NCI-H2227 (cell line): ENCODE measurements at regions not wholly inside any gene's neighbourhood (a gene's known extent, or its start where the extent isn't known, plus 50 kb on each side); places are given as distances from the start of the nearest gene placed in this dataset.
A peak's percentile ranks its signal among the peaks of the same experiment; 100 is the strongest.
"Not testable (repeated sequence)": the region's sequence is repeated elsewhere in the genome, so short reads cannot be mapped to it uniquely, and the experiment has no call there.

Source experiments
- DNase-seq: peaks from one replicate; lab custom pipeline; 2025; ENCODE audit not compliant: unreplicated experiment; lab: John Stamatoyannopoulos, UW

DNA sequence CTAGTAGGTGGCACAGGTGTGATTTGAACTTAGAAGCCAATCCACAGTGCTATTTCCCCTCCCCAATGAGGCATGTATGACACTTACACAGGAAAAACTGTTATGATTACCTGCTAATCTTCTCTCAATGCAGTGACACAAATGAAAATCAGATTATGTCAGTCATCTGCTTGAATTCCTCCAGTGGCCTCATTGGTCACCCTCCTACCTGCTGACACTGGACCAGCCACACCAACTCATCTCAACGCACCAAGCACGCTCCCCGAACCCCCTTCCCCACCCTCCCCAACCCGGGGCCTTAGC, 82.2 kb upstream of the SEC11C start:
- DNase-seq, result no peak

DNA sequence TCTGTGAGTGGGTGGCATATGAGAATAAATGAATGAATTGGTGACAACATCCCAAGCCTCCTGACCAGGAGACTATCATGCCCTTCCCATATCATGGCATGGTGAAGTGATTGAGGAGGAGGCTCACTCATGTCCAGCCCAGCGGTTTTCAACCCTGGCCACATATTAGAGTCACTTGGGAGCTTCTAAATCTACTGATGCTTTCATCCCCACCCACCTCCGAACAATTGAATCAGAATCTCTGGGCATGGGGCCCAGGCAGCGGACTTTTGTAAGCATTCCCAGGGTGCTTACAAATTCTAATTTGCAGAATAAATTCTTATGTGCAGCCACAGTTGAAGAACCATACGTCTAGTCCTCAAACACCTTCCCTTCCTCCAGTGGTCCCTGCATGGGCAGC, 81.7 kb upstream of the SEC11C start:
- no peak for DNase-seq

DNA sequence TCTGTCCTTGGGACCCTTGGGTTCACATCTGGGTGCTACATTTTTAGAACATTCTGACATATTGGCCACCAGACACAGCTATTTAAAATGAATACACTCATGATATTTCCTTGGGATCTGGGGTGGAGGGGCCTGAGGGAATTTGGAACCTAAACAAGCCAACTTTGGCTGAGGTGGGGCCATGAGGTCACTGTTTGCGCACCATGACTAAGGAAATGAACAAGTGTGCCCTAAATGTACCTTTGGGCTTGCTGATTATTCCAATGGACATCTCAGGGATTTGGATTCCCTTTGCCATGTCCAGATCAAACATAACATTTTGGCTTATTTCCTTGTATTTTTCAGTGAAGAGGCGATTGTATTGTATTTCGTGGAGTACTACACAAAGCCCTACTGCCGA, 80.5 kb upstream of the SEC11C start:
- DNase-seq, result no peak

DNA sequence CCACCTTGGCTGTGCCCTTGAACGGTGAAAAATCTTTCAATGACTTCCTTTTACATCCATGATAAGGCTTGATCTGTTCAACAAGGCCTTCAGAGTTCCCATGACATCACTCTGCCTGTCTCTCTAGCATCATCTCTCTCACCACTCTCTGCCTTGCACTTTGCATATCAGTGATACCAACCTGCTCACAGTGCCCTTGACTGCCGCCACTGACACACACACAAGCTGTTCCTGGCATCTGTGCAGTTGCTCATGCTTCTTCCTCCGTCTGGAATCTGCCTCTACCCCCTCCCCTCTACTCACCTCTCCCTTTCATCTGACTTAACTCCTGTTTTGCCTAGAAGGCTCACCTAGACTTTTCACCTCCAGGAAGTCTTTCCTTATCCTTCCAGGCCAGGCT, 79.1 kb upstream of the SEC11C start:
- DNase-seq, result no peak

DNA sequence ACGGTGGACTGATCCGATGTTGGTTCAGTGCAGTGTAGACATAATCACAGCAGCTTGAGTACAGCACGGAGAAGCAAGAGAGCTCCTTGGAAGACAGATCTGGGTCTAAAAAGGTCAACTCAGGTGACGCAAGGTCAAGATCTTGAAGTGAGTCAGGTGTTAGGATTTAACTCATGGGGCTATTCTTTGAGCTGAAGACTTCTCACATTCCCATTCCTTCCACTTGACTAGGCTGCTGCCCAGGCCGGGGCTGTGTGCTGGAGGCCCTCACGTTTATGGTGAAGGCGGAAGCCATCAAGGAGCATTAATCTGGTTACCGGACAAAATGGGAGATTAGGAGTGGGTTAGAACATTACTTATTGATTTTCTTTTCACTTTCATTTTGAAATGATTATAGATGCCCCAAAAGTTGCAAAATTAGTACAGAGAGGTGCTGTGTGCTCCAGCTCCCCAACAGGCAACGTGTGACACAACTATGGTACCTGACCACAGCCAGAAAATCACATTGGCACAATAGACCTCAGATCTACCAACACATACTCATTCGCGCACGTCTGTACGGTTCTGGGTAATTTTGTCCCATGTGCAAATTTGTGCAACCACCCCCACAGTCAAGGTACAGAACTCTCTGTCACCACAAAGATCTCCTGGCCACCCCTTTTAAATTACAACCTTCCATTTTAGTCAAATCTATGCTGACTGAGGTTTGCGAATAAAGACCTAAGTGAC, 77.6 kb upstream of the SEC11C start:
- DNase-seq, result no peak

DNA sequence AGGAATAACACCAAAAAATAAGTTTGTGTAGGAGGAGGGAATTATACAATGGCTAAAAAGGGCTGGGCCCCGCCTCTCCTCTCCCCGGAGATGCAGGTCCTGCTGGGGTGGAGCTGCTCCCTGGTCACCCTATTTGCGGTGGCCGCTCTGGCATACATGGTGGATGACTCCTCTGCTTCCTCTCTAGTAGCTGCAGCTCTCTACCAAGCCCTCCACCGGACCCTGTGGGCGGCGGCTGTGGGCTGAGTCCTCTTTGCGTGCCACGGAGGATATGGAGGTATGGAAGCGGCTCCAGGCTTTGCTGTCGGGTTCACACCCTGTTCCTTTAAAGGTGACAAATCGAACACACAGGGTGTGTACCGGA, 77.1 kb upstream of the SEC11C start:
- DNase-seq, result no peak

DNA sequence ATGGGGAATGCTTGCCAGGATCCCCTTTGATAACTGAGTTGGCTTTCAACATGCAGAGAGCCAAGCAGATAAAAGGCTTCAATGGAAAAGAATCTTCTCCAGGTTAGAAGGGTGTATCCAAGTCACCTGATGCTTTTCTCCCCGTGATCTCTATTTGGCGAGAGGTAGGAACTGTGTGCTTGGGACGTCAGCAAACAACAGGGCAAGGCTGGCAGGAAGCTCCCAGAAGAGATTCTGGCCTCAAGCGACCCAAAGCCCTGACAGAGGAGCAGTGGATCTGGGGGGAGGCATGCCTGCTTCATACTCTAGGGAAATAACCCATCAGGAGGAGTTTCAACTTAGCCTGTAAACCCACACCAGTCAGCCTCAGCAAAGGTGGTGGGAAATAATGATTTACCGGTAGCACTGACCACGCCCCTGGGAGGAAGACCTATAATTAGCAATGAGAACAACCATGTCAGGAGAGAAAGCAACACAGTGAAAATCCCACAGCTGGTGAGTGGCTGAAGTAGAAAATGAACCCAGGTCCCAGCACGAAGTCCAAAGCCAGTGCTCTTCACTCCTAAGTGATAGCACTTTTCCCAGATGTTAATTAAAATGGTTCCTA, 76.3 kb upstream of the SEC11C start:
- DNase-seq, result peak; percentile 76

DNA sequence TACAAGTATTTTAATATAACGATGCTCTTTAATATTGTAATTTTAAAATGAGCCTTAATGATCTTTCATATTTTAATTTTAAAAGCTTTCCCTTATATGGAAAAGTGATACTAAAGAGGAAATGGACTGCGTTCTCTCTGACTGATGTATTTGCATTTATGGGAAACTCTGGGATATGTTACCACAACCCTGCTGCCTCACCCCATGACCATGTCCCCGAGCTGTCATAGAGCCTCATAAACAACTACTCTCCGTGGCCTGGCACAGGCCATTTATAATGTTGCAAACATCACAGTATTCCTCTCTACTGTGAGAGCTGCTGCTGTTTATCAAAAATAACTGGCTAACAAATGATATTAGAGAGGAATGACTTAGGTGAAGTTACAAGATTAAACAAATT, 75.8 kb upstream of the SEC11C start:
- DNase-seq, result no peak

DNA sequence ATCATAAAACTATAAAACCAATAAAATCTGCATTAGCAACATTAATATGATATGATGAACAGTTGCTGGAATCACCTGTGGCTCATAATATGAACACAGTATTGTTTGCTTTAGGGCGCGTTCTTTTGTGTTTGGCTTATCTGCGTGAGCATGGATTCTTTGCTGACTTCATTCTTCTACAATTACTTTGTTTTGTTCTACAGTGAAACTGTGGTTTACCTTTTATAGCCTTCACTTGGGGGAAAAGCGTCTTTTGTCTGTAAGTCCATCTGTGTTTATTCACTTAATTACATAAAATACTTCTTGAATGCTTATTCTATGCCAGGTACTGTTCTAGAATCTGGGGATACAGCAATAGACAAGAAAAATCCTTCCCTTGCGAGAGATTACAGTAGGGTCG, 74.0 kb upstream of the SEC11C start:
- no peak for DNase-seq

DNA sequence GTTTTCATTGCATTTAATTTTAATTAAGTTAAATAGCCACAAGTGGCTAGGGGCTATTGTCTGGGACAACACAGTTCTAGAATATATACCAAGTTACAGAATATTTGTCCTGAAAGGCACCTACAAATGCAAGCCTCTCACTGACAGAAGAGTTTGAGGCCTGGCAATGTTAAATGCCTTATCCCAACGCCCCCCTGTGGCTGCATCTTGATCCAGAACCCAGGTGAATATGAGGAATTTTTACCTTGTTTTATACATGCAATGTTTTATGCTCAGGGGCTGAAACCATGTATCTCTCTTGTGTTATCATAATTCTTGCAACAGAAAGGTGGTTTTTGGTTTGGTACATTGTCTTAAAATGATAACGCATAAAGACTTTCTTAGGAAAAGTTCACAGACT, 71.8 kb upstream of the SEC11C start:
- DNase-seq, result no peak

DNA sequence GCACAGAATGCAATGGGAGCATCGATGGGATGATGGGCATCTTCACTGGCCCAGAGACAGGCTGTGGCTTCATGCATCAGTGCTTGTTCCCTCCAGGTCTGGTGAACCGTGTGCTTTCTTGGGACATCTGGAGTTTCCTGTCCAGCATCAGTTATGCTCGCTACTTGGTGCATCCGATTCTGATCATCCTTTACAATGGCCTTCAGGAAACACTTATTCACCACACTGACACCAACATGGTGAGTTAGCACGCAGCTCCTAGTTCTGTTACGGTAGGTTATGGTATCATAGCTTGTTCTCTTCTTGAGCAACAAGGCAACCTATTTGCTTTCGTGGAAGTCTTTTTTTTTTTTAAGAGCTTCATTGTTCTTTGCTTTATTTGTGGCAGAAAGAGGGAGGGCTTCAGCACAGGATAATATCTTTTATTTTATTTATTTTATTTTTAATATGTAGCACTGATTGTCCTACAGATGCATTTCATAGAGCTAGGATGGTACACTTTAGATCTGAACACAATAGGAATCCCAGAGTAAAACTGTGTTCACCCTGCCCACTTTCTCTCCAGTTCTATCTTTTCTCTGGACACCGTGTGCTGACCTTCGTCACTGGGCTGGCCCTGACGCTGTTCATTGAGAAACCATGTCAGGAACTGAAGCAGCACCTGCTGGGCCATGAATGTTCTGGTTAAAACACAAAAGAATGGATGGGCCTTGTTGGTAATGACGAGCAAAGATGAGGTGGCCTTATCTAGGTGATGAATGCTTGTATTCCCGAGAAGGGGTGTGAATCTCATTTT, 71.2 kb upstream of the SEC11C start:
- DNase-seq, result no peak

DNA sequence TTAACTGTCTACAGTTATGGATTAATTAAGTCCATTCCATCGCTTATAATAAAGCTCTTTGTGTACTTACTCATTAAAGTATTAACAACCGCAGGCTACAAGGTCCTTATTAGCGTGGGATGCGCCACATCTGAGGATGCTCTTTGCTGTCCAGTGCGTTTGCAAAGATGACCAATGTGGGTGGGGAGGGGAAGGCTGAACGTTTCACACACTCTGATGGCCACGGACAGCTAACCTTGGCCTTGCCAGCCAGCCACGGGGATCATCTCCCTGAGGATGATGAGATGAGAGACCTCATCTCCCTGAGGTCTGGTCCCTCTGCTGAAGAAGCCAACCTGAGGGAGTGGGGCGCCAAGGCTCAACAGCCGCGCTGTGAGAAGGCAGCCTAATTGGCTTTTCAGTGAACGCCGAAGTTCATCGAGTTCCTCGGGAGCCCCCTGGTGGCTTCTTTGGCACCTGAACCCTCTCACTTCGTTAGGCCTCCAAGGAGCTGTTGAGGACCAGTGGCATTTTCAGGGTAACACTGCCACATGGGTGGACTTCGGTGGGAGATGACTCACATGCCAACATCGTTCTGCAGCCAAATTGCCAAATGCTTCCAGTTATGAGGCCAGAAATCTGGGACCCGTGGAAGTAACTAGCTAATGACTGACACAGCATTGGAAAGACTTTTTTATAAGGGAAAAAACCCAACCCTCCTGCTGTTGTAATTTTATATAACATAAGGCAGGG, 69.3 kb upstream of the SEC11C start:
- peak; percentile 95 for DNase-seq

DNA sequence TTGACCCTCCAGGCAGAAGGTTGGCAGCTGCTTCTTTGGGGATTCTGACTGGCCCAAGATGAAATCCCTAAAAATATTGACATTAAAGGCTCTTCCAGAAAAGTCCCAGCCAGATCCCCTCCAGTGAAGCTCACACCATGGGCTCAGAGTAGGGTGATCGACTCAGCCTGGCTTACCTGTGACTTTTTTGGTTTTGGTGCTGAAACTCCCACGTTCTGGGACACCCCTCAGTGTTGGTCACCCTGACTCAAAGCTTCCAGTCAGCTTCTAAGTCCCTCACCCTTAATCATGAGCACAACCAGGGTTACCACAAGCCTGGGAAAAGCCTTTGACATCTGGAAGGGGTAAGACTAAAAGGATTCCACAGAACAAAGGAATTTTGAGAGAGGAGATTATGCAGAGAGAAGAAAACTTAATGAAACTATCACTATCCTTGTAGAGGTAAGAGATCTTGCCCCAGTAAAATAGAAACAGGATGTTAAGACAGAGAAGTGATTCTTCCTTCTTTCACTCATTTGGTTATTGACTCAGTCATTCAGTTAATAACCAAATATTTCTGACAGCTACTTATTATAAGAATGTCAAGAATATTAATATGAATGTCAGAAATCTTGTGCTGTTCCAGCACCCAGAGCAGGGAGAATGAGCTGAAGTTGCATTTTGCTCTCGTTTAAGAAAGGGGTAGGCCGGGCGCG, 66.8 kb upstream of the SEC11C start:
- DNase-seq, result no peak

DNA sequence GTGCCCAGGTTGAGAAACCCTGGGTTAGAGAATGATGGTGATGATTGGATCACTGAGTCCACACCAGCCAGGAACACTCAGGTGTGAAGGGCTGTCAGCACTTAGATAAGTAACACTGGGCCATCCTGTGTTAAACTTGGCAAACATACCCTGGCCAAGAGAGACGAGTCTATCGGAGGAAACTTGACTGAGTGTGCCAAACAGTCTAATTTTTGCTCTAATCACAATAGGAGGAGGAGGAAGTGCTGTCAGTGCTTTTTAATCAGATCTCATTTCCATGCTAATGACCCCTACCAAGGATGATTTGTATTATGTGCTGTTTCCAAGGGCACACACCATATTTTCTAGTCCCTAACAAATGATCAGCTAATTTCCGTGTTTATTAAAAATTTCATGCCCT, 63.8 kb upstream of the SEC11C start:
- no peak for DNase-seq

DNA sequence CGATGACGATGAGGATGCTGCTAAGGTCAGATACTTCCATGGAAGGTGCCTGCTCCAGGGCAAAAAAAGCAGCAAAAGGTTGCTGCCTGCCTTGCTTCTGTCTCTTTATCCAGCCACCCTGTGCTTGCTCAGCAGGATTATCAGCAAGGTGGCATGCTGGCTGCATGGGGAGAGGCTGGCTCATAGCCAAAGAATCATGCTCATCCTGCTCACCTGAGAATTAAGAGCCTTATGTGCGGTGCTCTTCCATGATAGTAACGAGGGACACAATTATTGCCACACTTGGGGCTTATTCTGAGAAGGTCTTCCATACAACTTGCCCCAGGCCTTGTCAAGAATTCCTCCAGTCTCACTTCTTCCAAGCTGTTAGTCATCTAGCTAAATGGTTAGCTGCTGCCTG, 60.4 kb upstream of the SEC11C start:
- DNase-seq, result no peak

DNA sequence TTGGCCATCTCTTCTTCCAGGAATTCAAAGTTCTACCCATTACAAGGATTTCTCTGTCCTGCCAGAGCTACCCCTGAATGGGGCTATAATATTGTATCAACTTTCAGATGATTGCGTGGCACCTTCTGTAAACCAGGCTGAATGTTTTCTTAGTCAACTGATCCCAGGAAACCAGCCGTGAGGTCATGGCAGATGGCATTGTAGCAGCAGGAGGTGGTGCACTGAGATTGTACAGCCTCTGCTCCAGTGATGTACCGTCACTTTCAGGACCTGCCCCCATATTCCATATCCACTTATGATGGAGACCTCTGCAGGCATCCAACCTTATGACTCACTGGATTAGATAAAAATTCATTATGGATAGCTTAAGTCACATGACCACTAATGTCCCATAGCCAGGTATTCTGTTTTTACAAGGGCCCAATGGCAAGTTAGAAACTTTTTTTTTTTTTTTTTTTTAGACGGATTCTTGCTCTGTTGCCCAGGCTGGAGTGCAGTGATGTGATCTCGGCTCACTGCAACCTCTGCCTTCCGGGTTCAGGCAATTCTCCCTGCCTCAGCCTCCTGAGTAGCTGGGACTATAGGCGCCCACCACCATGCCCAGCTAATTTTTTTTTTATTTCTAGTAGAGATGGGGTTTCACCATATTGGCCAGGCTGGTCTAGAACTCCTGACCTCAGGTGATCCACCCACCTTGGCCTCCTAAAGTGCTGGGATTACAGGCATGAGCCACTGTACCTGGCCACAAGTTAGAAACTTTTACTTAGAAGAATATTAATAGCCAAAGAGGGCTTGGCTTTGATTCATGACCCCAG, 59.8 kb upstream of the SEC11C start:
- DNase-seq, result not testable (repeated sequence)

DNA sequence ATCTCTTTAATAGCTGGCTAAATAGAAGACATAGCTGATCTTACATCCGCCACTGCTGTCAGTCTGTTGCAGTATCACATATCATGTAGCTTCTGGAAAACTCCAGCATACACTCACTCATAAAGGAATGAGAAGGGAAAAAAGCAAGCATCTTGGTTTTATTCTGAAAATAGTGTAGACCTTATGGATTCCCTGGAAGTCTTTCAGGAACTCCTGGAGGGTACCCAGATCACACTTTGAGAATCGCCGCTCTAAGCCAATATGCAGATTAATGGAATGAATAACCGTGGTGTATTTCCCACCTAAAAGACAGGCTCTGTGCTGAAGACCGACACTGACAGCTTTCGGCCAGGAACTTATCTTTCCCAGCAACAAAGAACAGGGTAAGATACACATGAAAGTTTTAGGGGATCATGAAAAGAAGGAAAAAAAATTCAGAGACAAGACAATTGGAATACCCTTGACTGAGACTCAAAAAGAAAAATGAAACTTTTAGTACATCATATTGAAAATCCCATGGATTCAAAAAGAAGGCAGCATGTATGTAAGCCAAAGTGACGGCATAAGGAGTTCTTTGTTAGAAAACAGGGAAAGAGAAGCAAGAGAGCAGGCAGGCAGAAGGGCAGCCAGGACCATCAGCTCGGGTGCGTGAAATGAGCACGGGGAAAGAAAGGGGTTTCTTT, 56.4 kb upstream of the SEC11C start:
- no peak for DNase-seq

DNA sequence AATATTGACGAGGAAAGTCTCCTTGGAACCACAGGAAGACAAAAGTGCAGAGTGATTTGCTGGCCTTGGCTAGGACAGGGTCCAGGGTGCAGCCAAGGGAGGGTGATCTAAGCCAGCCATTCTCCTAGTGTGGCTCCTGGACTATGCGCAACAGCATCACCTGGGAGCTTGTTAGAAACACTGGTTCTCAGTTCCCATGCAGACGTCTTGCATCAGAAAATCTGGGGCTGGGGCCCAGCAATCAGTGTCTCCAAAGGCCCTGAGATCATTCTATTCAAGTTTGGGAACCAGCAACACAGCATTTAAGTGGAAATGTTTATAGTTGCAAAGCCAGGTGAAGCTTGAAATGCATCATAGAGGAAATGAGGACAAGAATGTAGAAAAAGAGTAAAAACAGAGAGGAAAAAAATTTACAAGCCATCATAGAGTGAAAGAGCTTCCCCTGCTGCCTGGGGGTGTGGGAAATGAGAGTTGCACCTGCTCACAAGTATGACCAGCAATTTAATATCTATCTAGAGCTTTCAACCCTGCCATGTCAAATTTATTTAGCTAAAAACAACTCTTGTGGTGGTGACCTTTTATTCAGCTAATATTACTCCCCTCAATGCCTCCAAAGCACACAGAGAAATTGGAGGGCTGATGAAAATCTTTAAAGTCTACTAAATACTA, 54.4 kb upstream of the SEC11C start:
- DNase-seq, result no peak

DNA sequence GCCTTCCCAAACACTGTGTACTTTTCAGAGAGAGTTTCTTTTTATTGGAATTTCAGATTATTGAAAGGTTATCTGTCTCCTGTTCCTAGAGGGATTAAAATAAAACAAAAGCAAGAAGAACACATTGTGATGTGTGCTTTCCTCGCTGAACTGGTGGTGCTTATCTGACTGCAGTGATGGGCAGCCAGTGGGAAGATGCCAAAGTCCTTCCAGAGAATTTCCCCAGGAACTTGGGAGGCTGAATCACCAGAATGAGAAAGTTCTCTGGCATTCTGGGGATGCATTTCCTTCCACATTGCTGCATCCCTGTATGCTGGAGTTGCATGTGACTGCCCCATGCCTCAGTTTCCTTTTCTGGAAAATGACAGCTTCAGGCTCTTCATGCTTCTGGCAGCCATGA, 53.9 kb upstream of the SEC11C start:
- DNase-seq, result no peak
